GM21423 (cell line): ENCODE measurements at regions not wholly inside any gene's neighbourhood (a gene's known extent, or its start where the extent isn't known, plus 50 kb on each side); places are given as distances from the start of the nearest gene placed in this dataset.
A peak's percentile ranks its signal among the peaks of the same experiment; 100 is the strongest.

Source experiments
- ATAC-seq: cut with Tn5 transposase; IDR thresholded peaks from one replicate; pipeline ENCODE4 v1.9.1; 2021; ENCODE audit warnings: mild to moderate bottlenecking, moderate library complexity; ENCODE audit not compliant: unreplicated experiment

GRCh38 chr4:106773076-106773905, 262.8 kb downstream of the DKK2 start:
- ATAC-seq, result no peak

DNA sequence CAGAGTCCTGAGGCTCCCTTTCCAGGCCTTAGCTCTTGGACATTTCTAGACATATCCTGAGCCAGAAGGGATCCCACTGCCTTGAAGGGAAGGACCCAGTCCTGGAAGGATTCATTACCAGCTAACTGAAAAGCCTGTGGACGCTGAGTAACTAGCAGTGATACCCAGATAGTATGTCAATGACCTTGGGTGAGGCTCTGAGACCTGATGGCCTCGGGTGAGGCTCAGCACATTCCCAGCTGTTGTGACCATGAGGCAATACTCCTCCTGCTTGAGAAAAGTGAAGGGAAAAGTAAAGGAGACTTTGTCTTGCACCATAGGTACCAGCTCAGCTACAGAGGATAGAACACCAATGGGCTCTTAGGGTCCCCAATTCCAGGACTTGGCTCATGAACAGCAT, 268.1 kb downstream of the DKK2 start:
- no peak for ATAC-seq

DNA sequence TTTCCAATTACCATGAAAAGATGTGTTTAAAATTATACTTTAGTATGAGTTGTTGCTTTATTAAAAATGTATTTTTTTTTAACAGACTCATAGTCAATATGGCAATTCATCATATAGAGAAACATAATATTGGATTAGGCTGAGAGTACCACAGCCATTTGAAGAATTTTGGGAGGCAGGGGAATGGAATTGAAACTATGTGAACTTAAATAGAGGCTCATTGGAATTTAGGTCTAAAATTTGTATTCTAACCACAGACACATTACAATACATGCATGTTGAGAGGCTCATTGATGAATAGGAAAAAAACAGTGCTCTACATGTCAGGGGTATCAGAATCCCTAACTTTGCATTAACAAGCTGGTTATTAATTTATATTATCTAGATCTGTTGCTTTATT, 269.6 kb downstream of the DKK2 start:
- no peak for ATAC-seq

DNA sequence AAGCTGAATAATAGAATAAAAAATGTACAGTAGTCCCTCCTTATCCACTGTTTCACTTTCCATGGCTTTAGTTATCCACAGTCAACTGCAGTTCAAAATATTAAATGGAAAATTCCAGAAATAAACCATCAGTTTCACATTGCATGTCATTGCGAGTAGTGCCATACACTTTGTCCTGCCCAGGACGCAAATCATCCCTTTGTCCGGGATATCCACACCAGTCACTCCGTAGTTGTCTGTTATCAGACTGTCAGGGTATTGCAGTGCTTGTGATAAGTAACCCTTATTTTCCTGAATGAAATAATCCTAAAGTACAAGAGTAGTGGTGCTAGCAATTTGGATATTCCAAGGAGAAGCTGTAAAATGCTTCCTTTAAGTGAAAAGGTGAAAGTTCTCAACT, 271.3 kb downstream of the DKK2 start:
- no peak for ATAC-seq

- ATAC-seq, result no peak
Observed at GRCh38 chr4:106762666-106763443, 273.3 kb downstream of the DKK2 start.

DNA sequence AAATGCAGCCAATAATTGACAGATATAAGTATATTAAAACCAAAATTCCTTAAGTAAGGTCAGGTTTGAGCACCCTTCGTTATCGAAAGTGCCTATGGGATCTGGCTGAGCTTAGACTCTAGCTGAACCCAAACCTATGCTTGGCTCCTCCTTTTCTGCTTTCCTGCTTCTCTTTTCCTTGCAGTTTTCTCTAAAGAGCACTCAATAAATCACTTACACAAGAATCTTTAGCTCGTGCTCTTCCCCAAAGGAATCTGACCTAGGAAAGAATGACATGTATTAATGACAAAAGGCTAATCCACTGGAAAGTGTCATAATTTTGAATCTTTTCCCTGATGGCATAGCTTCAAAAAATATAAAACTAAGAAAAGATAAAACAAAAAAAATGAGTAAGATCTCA, 282.7 kb downstream of the DKK2 start:
- ATAC-seq, result no peak

DNA sequence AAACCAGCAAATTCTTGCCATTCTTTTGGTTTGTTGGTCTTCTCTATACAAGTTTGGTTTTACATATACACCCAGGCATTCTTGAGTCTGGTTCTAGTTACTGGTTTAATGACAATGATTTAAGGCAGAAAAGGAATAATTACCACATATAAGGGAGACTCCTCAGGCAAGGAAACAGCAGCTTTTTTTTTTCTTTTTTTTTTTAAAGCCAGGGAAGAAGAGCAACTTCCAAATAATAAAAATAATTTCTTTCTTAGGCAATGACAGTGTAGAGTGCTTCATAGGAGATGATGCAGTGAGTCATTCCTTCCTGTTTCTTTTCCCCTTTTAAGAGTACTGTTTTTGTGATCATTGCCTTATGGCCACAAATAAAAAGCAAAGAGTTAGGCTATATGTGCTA, 289.7 kb downstream of the DKK2 start:
- no peak for ATAC-seq

GRCh38 chr4:106738121-106738520, 298.0 kb downstream of the DKK2 start:
- no peak for ATAC-seq

DNA sequence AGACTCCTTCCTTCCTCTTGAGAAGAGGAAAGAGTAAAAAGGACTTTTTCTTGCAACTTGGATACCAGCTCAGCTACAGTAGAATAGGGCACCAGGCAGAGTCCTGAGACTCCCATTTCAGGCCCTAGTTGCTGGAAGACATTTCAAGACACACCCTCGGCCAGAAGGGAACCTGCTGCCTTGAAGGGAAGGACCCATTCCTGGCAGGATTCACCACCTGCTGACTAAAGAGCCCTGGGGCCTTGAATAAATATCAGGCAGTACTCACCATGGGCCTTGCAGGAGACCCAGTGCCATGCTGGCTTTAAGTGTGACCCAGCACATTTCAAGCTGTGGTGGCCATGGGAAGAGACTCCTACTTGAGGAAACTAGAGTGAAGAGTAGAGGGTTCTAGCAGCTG, 317.6 kb downstream of the DKK2 start:
- no peak for ATAC-seq

DNA sequence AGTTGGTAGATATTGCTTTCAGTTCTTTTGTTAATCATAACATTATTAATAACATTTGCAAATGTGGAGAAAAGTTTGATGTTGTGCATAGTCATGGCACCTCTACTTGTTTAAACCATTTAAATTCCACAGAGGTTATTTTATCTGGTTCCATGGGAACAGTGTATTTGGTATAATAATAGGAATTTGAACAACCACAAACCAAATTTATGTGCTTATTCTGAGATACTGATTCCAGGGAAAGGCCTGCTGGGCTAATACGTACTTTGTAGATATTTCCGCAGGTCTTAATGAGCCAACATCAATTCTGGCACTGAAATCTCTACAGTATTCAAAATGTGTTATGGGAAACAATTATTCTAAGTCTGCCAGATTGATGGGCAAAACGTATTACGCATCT, 319.0 kb downstream of the DKK2 start:
- no peak for ATAC-seq

DNA sequence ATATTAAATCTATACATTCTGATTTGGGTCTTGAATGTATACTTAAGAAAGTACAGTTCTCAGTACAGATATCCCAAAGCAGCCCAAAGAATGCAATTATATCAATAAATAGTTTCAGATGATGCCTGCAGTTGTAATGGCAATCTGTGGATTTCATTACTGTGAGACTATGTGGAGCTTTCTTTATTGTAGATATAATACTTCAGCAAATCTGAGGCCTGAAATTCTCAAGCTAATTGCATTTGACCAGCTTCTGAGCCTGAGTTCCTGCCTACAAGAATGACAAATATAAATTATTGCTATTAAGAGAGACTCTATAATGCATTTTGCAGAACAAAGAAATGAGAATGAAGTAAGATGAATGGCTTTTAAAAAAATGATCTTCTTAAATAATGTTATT, 320.3 kb downstream of the DKK2 start:
- no peak for ATAC-seq

GRCh38 chr4:106708464-106708816, 327.7 kb downstream of the DKK2 start:
- ATAC-seq, result no peak

DNA sequence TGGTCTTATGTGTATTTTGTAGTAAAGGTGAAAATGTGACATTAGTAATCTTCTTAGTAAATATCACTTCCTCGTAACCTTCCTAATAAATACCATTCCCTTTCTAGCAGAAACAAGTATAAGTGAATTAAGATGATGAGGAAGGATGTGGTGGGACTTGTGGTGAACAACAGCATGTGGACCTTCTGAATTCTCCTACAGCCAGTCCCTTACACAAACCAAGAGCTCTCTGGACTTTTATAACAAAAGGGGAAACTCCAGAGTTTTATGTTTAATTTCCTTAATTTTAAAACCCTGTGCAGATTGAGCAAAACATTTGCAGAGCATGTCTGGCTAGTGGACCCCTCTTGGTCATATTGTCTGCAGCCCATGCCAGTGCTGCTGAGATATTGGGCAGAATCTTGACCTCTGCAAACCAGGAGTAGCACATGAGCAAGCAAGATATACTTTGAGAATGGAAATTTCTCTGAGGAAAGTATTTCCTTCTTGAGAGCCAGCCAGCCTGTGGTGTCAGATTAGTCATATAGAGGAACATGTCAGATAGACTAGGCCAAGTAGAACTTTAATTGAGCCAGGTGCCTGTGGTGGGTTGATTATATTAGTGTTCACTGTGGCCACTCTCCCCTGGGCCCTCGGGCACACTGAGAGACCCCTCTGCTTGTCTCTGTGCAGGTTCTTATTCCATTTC, 328.2 kb downstream of the DKK2 start:
- ATAC-seq, result peak; percentile 84

DNA sequence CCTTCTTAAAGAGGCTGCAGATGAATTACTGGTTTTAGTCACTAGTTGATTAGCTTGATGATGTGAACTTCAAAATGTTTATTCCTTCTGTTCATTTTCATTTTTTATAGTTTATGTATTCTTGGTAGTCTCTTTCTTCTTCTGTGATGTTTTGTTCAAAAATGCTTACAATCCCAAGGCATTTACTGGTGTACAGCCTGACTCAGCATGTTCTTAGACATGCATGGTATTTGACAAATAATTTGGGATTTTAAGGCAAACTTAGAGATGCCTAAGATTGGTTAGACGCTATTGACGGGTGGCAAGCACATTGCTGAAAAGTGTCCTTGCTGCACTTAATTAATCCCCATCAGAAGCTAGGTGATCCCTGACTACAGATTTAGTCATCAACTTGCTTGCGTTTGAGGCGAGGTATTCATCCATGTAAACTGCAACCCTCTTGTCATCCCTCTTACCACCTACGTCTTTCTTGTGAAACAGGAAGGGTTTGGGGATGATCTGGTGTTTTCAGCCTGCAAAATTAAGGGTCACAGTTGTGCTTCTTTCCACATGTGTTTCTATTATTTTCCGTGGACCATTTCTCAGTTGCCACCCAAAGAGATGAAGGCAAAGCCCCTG, 331.8 kb downstream of the DKK2 start:
- ATAC-seq, result no peak

GRCh38 chr4:106700321-106700720, 331.7 kb upstream of the GIMD1 start:
- no peak for ATAC-seq

DNA sequence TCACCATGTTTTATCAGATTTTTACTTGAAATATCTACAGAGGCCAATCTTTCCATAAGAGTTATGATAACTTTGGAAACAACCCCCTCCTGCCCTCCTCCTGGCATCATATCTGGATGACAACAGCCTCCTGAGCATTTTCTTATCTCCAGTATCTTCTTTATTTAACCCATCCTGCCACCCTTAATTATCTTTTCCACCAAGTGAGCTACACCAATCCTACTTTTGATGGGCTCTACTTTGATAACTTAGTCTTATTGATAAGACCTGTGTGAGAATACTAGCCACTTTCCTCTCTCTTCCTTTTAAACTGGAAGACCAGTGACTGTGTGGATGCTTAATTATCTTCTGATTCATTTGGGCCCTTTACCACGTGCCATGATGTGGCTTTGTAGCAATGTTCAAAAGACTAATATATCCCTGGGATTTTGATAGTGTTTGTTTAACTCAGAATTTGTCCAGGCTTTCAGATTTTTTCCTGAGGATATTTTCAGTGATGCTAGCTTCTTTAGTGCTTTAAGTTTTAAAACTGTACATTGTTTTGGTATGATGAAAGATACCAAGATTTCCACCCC, 330.1 kb upstream of the GIMD1 start:
- no peak for ATAC-seq

GRCh38 chr4:106695501-106696262, 327.1 kb upstream of the GIMD1 start:
- no peak for ATAC-seq

GRCh38 chr4:106694232-106694631, 325.7 kb upstream of the GIMD1 start:
- ATAC-seq, result no peak

DNA sequence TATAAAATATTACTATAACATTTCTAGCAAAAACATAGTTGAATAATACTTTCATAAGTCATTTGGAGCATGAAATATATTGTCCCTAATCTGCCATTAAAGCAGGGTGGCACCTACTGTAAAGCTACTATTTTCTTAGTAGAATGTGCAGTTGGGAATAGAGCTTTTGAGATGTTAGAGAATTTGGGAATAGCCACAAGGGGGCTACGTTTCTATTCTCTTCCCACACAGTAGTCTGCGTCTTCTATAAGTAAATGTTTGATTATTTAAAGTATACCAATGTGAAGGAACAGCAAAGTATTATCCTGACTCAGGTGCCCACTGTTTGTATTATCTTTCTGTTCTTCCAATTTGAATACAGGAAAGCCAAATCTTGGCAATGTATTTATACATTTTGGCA, 323.2 kb upstream of the GIMD1 start:
- no peak for ATAC-seq

GRCh38 chr4:106690487-106690886, 321.9 kb upstream of the GIMD1 start:
- no peak for ATAC-seq
